IMR-90 (cell line): ENCODE measurements at regions not wholly inside any gene's neighbourhood (a gene's known extent, or its start where the extent isn't known, plus 50 kb on each side); places are given as distances from the start of the nearest gene placed in this dataset.

ENCODE experiments used
- ATAC-seq: fragments of 200-7000 bp; cut with Tn5 transposase; 2 replicates; pipeline ENCODE4 v1.9.1; 2020; ENCODE audit warnings: low read depth, mild to moderate bottlenecking, moderate library complexity
- BruUV-seq: library from RNA; stranded (reverse); fragments of 400-500 nt; replicated peaks from 2 replicates; lab custom pipeline; 2021; lab: Mats Ljungman, UMichigan
- CTCF ChIA-PET: fragments of 300-600 bp; formaldehyde crosslinking; extraction: SDS; loops from one replicate; lab custom pipeline; 2021; ENCODE audit warnings: antibody characterized with exemption; lab: Yijun Ruan, JAX
- POLR2A ChIA-PET: fragments of 300-600 bp; sonication (Branson Sonifier 250); formaldehyde crosslinking; loops from one replicate; lab custom pipeline; 2022; ENCODE audit warnings: antibody characterized with exemption; ENCODE audit not compliant: unreplicated experiment; lab: Charles Lee
- DNase-seq: peaks from one replicate; pipeline ENCODE4 v3.0.0; 2013
- H2AFZ ChIP-seq: replicated peaks from 2 replicates; pipeline ENCODE3; 2013; ENCODE audit warnings: low read length, mild to moderate bottlenecking; ENCODE audit not compliant: poor library complexity
- H2AK5ac ChIP-seq: 2 replicates; pipeline ENCODE4 v1.6.1; 2013; ENCODE audit warnings: low read depth, low read length, inconsistent platforms
- H2AK9ac ChIP-seq: replicated peaks from 2 replicates; pipeline ENCODE3; 2013; ENCODE audit warnings: mild to moderate bottlenecking, low read depth, low read length, moderate library complexity; ENCODE audit not compliant: poor library complexity
- H2BK120ac ChIP-seq: 2 replicates; pipeline ENCODE4 v1.6.1; 2013; ENCODE audit warnings: low read depth, low read length, inconsistent platforms
- H2BK15ac ChIP-seq: 3 replicates; pipeline ENCODE4 v1.6.1; 2013; ENCODE audit warnings: low read depth, low read length, inconsistent platforms
- H2BK20ac ChIP-seq: 2 replicates; pipeline ENCODE4 v1.6.1; 2013; ENCODE audit warnings: low read depth, mild to moderate bottlenecking, inconsistent platforms, low read length, moderate library complexity
- H2BK5ac ChIP-seq: 2 replicates; pipeline ENCODE4 v1.6.1; 2013; ENCODE audit warnings: mild to moderate bottlenecking, low read depth, low read length, inconsistent platforms; ENCODE audit not compliant: poor library complexity, severe bottlenecking
- H3K14ac ChIP-seq: replicated peaks from 2 replicates; pipeline ENCODE4 v1.6.1; 2013; ENCODE audit warnings: low read depth, low read length, inconsistent platforms
- H3K18ac ChIP-seq: 2 replicates; pipeline ENCODE4 v1.6.1; 2013; ENCODE audit warnings: low read depth, low read length, control low read depth
- H3K23ac ChIP-seq: 2 replicates; pipeline ENCODE4 v1.6.1; 2013; ENCODE audit warnings: low read depth, low read length, inconsistent platforms
- H3K27ac ChIP-seq: 2 replicates; pipeline ENCODE4 v1.5.1; 2013; ENCODE audit warnings: mild to moderate bottlenecking, control low read depth, low read length; ENCODE audit not compliant: insufficient read depth
- H3K27me3 ChIP-seq: 2 replicates; pipeline ENCODE4 v1.6.1; 2013; ENCODE audit warnings: low read length; ENCODE audit not compliant: control insufficient read depth, insufficient read depth
- H3K36me3 ChIP-seq: 2 replicates; pipeline ENCODE4 v1.6.1; 2013; ENCODE audit warnings: low read length, mixed read lengths; ENCODE audit not compliant: control insufficient read depth, insufficient read depth
- H3K4ac ChIP-seq: 2 replicates; pipeline ENCODE4 v1.6.1; 2013; ENCODE audit warnings: low read depth, low read length, inconsistent platforms
- H3K4me1 ChIP-seq: 2 replicates; pipeline ENCODE4 v1.6.1; 2013; ENCODE audit warnings: low read length, mixed read lengths; ENCODE audit not compliant: control insufficient read depth, insufficient read depth
- H3K4me2 ChIP-seq: 2 replicates; pipeline ENCODE4 v1.6.1; 2013; ENCODE audit warnings: low read depth, mild to moderate bottlenecking, control low read depth, low read length, moderate library complexity
- H3K4me3 ChIP-seq: 2 replicates; pipeline ENCODE4 v1.5.1; 2013; ENCODE audit warnings: low read depth, mild to moderate bottlenecking, control low read depth, low read length, moderate library complexity; ENCODE audit not compliant: insufficient read depth
- H3K56ac ChIP-seq: 2 replicates; pipeline ENCODE4 v1.6.1; 2013; ENCODE audit warnings: low read length, inconsistent platforms; ENCODE audit not compliant: insufficient read depth; ENCODE audit errors: extremely low read depth
- H3K79me1 ChIP-seq, 2 experiments: 2 replicates each; pipeline ENCODE4 v1.6.1; 2013; ENCODE audit warnings: low read length in 2 of 2, inconsistent platforms in 1 of 2, low read depth in 1 of 2
- H3K9ac ChIP-seq: 2 replicates; pipeline ENCODE4 v1.6.1; 2013; ENCODE audit warnings: low read depth, low read length, control low read depth
- H3K9me1 ChIP-seq: 2 replicates; pipeline ENCODE4 v1.6.1; 2013; ENCODE audit warnings: low read length, inconsistent platforms; ENCODE audit not compliant: insufficient read depth
- H3K9me3 ChIP-seq: 2 replicates; pipeline ENCODE4 v1.6.1; 2013; ENCODE audit warnings: low read length; ENCODE audit not compliant: control insufficient read depth, insufficient read depth
- H4K20me1 ChIP-seq: 2 replicates; pipeline ENCODE4 v1.6.1; 2013; ENCODE audit warnings: low read length, inconsistent platforms; ENCODE audit not compliant: insufficient read depth
- H4K5ac ChIP-seq: 2 replicates; pipeline ENCODE4 v1.6.1; 2013; ENCODE audit warnings: mild to moderate bottlenecking, low read depth, low read length, control low read depth
- H4K8ac ChIP-seq, 2 experiments: 2 replicates each; pipeline ENCODE4 v1.6.1; 2013; ENCODE audit warnings: low read depth in 2 of 2, low read length in 2 of 2, control low read depth in 1 of 2, inconsistent platforms in 1 of 2
- H4K91ac ChIP-seq: 2 replicates; pipeline ENCODE4 v1.6.1; 2013; ENCODE audit warnings: low read depth, low read length, inconsistent platforms; ENCODE audit not compliant: insufficient read depth
- MAFK ChIP-seq: IDR thresholded peaks from 2 replicates; pipeline ENCODE4 v1.6.1; 2012; ENCODE audit warnings: low read depth, low read length, improper control_type of control experiment
- MAZ ChIP-seq: IDR thresholded peaks from 2 replicates; pipeline ENCODE4 v1.6.1; 2012; ENCODE audit warnings: low read depth, mild to moderate bottlenecking, low read length, improper control_type of control experiment, moderate library complexity, borderline replicate concordance
- MXI1 ChIP-seq: IDR thresholded peaks from 2 replicates; pipeline ENCODE4 v1.6.1; 2012; ENCODE audit warnings: low read depth, mild to moderate bottlenecking, low read length, moderate library complexity, borderline replicate concordance
- RAD21 ChIP-seq: IDR thresholded peaks from 2 replicates; pipeline ENCODE4 v1.6.1; 2012; ENCODE audit warnings: low read length, improper control_type of control experiment
- RCOR1 ChIP-seq: IDR thresholded peaks from 2 replicates; pipeline ENCODE4 v1.6.1; 2012; ENCODE audit warnings: mild to moderate bottlenecking, low read length, improper control_type of control experiment; ENCODE audit not compliant: insufficient replicate concordance
- WGBS, 2 experiments: methylation state at CpG; one replicate each; pipeline versions ENCODE4 v1.1.5 to v1.1.7; 2013; ENCODE audit warnings: missing lambda C conversion rate in 2 of 2; ENCODE audit not compliant: insufficient read length in 1 of 2; ENCODE audit errors: extremely low coverage in 2 of 2; 5-methylcytosine and 5-hydroxymethylcytosine counted together
- dilution Hi-C: fragments of 300-500 bp; cut with HindIII; formaldehyde crosslinking; loops from one replicate; pipeline ENCODE4 v1.14.3; 2018; ENCODE audit warnings: low sequenced_read_pairs; ENCODE audit not compliant: unreplicated experiment
- in situ Hi-C: fragments of 300-500 bp; cut with MboI; formaldehyde crosslinking; loops from 3 replicates; pipeline ENCODE4 v1.14.3; 2019; ENCODE audit warnings: low sequenced_read_pairs, inconsistent platforms, mixed read lengths
- intact Hi-C: fragments of 100-400 bp; cut with micrococcal nuclease; formaldehyde crosslinking; loops from 2 replicates; pipeline ENCODE4 v1.10.0; 2022

DNA sequence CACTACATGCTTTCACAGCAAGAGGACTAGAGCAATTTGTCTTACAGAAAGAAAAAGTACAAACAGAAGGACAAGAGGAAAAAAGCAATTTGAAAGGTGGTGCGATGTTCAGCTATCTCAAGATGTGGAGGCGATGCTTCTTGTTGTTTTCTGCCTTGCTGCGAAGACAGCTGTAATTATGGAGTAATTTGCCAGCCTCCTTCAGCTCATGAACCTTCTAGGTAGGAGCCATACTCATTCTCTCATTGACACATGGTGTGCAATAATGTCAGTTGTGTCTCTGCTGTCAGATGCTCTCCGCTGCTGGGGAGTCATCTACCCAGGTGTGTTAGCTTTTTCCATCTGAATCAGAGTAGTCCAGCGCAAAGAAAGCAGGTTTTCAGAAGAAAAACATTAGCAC is 424.5 kb downstream of the NR2F1-AS1 start:
- Histone ChIP-seq H3K4me2 (no peak overlapping the region), H3K27me3 (no peaks in the 10 kb centered on the region), H4K20me1 (no peaks in the 10 kb centered on the region), H3K9me3 (no peaks in the 10 kb centered on the region), H3K18ac (no peak overlapping the region), H4K5ac (no peak overlapping the region), H3K4me3 (no peak overlapping the region), H3K9me1 (no peaks in the 10 kb centered on the region; the same call in 1 of the 2 replicates), H2BK5ac (no peak overlapping the region), H2BK15ac (no peak overlapping the region), H4K91ac (no peak overlapping the region), H3K4me1 (peaks cover 10% of the 10 kb centered on the region), H2AK9ac (no peak overlapping the region), H3K79me1 (no peaks in the 10 kb centered on the region), H2AK5ac (no peak overlapping the region), H3K36me3 (no peaks in the 10 kb centered on the region), H3K23ac (no peak overlapping the region), H3K4ac (no peak overlapping the region), H3K14ac (no peak overlapping the region), H3K9ac (no peak overlapping the region), H2BK120ac (no peak overlapping the region), H2AFZ (no peak overlapping the region), H2BK20ac (no peak overlapping the region), H3K27ac (no peak overlapping the region), H4K8ac (no peak overlapping the region), H3K56ac (no peak overlapping the region)
- 93% methylated on average over 3 of the region's 5 CpGs; no CpG with 5 or more reads in 1 of the 2 experiments for WGBS, 2 experiments
- POLR2A ChIA-PET: no interaction called here
- ATAC-seq (no peak), DNase-seq (no peak)
- intact Hi-C loops: no loop called here
- BruUV-seq: no TSS peak
- CTCF ChIA-PET: interaction anchor here (0.5 kb wide), 1 partner anchor 372 kb away, joined by 3 read pairs; no protein-coding TSS in a partner anchor
- no peak for TF ChIP-seq MAFK
- TF ChIP-seq MXI1: no peak
- TF ChIP-seq RAD21: no peak
- TF ChIP-seq RCOR1: no peak
- no peak for TF ChIP-seq MAZ
- in situ Hi-C loops: no loop called here
- dilution Hi-C loops: no loop called here
